Endometrial microvascular endothelial cells (primary cell): ENCODE measurements at regions not wholly inside any gene's neighbourhood (a gene's known extent, or its start where the extent isn't known, plus 50 kb on each side); places are given as distances from the start of the nearest gene placed in this dataset.
"Not testable (repeated sequence)": the region's sequence is repeated elsewhere in the genome, so short reads cannot be mapped to it uniquely, and the experiment has no call there.

Experiments
- in situ Hi-C: cut with HindIII; loops from 2 replicates; pipeline ENCODE4 v1.10.0; 2017; ENCODE audit warnings: low sequenced_read_pairs, low pct_unique_long_range_greater_than_20kb; ENCODE audit errors: inconsistent ontology term

DNA sequence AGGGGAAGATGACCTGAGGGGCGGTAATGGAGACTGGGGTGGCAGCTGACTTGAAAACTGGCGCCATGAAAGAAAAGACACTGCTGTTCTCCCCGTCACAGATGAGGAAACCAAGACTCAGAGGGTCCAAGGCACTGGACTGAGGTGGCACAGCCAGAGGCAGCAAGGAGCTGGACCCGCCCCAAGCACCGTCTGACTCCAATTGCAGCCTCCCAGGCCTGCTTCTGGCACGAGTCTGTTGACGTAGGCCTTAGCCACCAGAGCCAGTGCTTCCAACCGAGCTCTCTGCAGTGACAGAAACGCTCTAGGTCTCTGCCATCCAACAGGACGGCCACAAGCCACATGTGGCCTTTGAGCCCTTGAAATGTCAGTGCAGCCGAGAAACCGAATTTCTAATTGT, 193.2 kb downstream of the OLFM1 start:
- in situ Hi-C loops, result no loop called here

DNA sequence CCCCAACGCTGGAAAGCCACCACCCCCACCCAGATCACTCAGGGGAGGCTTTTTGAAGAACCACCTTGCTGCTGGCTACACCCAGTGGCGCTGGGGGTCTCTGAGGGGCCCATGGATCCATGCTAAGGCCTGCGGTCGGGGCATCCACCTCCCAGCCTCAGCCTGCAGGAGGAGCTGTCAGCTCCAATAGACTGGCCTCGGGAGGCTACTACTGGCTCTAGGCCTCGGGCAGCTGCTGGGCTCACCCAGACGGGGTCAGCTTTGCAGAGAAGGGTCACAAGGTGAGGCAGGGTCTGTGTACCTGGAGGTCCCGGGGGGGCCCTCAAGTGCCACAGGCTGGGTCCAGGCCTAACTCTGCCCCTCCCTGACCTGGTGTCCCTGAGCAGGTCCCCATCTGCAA, 193.7 kb downstream of the OLFM1 start:
- in situ Hi-C loops, result no loop called here

DNA sequence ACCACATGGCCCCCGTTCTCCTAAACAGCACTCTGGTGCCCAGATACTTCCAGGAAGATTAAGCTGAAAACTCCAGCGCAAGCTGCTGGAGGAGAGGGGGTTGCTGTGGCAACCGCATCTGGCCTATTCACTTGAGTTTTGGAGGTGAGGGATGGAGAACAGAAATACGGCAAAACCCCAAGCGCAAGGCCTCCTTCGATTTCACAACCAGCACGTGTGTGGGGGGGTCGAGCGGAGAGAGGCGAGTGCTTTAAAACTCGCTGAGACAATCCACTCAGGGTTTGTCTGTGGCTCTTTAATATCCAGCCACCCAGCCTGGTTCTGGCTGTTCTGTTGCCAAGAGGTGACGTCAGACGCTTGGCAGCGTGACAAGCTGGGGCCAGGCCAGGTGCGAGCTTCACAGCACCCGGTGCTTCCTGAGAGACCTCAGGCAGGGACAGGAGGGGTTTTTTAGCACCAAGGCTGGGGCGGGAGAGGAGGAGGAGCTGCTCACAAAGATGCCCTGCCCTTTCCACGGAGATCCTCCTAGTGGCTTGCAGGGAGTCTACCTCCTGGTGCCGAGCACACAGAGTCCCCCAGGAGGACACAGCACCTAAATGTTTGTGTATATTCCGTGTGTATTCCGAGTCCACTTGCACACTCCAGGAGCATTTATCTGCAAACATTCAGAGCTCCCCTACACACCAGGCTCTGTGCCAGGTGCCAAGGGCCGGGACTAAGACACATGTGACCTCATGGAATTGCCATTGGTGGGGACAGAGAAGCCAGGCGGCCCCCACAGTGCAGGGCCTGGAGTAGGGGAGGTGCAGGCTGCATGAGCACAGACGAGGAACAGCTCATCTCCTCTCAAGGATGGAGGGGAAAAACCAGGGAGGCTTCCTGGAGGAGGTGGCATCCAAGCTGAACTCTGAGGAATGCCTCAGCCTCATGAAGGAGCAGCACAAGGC, 194.6 kb downstream of the OLFM1 start:
- in situ Hi-C loops, result no loop called here

DNA sequence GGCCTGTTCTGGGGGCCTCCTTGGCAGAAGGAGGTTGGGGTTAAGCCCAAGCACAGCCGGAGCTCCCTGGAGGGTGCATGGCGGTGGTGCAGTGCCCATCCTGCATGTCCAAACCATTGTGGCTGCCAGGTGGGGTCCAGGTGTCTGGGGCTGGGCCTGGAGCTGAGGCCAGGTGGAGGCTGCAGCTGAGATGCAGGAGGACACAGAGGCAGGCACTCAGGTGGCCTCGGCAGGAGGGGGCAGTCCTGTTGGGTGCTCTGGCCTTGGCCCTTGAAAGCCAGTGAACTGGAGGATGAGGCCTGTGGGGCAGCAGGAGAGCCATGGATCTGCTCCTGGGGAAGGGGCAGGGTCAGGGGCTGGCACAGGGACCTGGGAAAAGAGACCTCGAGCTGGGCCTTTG, 195.3 kb downstream of the OLFM1 start:
- in situ Hi-C loops, result no loop called here

DNA sequence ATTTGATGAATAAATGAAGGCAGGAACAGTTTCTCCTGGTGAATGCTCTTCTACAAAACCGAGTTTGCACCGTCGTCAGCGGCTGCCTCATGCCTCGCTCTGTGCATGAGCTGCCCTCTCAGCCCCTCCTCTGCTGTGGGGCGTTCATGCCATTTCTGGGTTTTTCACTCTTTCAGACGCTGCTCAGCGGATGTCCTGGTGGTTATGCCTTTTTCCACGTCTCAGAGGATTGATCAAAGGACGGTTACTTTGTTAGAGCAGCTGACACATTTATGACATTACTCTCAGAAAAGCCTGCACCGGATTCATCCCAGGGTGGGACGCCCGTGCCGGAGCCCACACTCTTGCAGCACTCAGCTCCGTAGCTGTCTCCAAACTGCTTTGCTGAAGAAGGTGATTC, 195.9 kb upstream of the PPP1R26 start:
- in situ Hi-C loops, result no loop called here

DNA sequence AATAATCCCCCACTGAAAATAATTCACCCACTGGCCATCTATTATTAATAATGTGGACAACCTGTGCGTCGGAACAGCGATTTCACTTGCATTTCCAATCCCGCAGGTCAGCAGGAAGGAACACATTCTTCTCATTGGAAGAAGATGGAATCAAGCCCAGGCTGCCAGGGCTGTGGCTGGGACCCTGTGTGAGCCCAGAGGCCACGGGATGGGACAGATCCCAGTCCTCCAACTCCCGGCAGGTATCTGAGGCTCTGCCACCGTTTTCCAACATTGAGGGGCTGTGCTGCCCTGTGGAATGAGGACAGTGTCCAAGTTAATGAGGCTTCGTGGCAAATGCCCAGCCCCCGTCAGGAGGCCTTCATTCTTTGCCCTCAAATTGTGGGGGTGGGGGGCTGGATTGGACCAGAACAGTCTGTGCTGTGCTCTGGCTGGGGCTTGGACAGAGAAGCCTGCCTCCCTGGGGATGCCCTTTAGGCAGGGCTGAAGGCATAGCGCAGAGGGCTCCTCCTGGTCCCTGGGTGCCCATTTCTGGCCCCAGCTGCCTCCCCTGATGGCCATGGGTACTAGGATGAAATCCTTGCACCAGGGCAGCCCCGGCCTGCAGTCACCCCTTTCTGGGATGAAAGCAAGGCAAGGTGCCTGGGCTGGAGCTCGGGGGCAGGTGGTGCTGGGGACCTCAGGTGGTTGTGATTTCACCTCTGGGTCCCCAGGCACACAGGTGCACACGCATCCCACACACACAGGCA, 195.0 kb upstream of the PPP1R26 start:
- in situ Hi-C loops, result no loop called here

DNA sequence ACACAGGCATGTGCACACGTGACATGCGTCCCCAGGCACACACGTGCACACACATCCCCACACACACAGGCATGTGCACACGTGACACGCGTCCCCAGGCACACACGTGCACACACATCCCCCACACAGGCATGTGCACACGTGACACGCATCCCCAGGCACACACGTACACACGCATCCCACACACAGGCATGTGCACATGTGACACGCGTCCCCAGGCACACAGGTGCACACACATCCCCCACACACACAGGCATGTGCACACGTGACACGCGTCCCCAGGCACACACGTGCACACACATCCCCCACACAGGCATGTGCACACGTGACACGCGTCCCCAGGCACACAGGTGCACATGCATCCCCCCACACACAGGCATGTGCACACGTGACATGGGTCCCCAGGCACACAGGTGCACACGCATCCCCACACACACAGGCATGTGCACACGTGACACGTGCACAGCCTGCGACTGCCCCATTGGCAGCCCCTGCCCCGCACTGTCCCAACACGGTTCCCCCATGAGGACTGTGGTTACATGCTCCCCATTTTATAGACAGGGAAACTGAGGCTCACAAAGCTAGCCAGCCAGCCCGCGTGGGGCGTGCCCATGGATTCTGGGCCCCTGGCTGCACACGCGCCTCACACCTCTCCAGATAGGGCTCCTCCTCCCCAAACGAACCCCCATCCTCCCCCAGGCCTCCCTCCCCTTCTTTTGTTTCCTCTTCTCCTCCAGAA, 193.2 kb upstream of the PPP1R26 start:
- in situ Hi-C loops, result not testable (repeated sequence)

DNA sequence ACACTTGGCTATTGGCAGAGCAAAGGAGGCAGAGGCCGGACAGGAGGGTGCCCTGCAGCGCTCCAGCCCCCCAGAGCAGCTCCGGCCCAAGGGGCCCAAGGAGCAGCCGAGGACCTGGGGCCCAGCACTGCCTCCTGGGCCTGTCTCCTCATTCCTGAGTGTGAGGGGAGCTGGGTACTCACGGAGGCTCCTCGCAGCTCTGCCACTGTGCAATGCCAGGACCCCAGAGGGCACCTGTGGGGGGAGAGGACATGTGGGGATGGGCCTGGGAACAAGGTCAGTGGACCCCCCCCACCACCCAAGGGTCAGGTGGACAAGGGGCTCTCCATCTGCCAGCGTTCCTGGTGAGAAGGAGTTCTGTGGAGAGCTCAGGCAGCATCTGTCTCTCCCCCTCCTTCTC, 192.6 kb upstream of the PPP1R26 start:
- in situ Hi-C loops, result no loop called here

DNA sequence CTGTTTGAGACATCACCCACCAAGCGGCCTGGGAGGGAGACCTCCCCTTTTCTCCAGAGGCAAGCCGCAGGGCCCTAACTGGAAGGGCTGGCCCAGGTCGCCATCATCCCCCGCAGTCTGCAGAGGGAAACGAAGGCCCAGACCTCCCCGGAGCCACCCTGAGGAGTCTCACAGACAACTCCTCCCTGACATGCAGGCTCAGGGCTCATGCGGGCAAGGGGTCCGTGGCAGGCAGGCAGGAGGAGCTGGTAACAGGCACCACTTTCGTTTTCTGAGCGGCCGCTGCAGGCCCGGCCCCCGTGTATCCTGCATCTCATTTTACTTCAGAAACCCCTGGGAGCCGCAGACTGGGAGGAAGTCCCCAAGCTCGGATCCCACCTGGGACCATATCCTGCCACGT, 192.0 kb upstream of the PPP1R26 start:
- in situ Hi-C loops, result no loop called here

DNA sequence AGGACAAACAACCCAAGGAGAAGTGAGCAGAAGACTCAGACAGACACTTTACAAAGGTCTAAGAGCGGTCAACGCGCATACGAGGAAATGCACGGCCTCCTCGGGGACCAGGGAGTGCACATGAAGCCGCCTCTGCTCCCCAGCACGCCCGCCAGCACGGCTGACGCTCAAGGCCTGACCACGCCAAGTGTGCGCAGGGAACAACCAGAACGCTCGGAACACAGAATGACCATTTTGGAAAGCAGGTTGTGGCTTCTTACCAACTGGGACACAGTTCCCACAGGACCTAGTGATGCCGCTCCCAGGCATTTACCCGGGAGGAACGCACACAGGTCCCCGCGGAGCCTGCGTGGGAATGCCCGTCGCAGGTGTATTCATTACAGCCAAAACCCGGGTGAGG, 191.5 kb upstream of the PPP1R26 start:
- in situ Hi-C loops, result no loop called here

DNA sequence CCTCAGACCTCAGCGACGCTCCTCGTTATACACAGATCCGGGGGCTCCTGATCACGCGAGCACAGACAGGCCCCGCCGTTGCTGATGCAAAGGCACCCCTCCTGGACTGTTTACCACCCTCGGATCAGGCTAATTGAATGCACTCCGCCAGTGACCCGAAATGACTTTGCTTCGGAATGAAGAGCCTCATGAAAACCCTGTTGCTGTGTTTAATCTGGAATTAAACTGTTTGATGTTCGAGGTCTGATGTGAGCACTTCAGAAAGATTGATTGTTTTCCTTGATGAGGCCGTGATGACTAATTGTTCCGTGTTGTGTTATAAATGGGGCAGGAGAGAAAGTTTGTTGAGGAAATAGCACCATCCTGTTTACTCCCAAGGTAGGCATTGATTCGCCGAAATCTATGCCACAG, 190.5 kb upstream of the PPP1R26 start:
- in situ Hi-C loops, result no loop called here

DNA sequence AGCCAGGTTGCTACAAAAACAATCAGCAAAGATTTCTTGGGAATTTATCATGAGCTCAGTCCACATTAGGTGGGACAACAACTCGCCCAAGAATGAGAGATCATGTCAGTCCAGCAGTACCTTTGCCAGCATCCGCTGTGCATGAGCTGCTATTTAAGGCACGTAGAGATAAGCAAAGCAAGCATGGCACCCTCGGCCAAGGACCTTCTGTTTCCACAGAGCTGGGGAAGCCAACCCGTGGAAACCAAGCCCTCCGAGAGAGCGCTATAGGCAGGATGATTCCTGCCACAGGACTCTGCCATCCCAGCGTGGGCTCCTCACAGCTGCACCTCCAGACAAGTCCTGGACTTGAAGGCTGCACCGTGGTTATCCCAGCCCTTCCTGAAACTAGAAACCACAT, 189.5 kb upstream of the PPP1R26 start:
- in situ Hi-C loops, result no loop called here

DNA sequence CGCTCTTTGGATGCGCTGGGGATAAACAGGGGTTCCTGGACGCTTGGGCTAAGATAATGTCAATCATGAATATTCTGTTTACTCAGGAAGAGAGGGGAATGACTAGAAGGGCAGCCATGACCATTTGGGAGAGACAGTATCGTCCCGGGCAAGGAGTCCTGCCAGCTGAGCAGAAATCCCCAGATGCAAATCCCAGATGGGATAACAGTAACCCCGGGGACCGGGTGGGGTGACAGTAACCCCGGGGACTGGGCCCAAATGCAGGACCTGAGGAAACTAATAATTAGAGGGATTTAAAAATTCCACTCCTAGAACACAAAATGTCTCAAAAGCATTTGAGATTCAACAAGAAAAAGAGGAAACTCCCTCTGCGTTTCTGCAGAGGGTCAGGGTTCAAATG, 189.0 kb upstream of the PPP1R26 start:
- in situ Hi-C loops, result no loop called here

DNA sequence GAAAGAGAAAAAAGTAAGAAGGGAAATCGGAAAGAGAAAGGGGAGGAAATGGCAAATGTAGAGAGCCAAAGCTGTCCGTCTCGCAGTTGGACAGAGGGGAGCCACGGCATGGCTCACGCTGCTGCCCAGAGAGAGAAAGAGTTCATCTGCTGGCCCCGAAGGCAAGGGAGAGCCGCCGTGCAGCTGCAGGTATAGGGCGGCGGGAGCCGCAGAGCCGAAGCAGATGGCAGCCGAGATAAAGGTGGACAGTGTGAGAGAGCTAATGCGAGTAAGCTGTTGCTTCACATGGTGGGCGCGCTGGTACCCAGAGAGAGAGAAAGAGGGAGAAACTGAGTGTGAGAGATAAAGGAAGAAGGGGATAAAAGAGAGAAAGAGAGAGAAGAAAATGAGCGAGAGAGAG, 188.4 kb upstream of the PPP1R26 start:
- in situ Hi-C loops, result no loop called here

DNA sequence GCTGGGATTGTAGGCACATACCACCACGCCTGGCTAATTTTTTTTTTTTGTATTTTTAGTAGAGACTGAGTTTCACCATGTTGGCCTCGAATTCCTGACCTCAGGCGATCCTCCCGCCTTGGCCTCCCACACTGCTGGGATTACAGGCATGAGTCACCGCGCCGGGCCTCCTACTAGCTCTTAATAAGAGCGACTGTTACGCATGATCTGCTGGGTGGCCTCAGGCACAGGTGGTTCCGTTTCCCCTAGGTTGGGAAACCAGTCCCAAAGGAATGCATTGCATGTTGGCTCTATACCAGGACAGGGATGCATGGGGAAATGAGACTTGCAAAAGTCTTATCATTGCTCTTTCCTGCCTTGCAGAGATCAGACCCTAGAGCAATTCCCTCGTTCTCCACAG, 184.7 kb upstream of the PPP1R26 start:
- in situ Hi-C loops, result no loop called here

DNA sequence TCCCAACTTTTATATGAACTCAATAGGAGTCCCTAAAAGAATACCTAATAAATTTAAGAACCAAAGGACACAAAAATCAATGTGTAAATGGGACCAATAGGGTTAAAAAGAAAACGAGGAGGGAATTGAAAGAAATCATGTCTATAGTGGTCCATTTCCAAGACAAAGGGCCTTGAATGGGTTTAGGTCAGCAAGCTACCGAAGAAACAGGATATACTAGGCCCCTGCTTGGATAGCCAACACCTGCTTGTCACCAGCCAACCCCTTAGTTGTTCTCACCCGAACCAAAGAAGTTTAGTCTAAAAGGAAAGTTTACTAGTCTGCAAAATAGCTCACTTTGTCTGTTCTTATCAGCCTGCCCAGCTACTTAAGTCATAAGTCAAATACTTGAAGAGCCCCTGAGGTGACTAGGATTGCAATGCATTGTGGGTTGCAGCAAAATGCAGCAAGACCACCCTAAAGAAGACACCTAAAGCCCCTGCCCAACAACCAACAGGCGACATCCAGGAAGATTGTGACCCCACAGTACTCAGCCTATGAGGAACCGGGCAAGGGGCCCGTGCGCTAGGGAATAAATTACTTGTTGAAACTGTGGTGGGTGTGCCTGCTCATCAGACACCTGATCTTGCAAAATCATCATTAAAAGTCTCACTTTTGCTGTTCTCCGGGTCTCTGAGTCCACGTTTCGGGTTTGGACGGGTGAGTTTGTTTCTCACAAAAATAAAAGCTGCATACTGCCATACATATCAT, 183.9 kb upstream of the PPP1R26 start:
- in situ Hi-C loops, result no loop called here

DNA sequence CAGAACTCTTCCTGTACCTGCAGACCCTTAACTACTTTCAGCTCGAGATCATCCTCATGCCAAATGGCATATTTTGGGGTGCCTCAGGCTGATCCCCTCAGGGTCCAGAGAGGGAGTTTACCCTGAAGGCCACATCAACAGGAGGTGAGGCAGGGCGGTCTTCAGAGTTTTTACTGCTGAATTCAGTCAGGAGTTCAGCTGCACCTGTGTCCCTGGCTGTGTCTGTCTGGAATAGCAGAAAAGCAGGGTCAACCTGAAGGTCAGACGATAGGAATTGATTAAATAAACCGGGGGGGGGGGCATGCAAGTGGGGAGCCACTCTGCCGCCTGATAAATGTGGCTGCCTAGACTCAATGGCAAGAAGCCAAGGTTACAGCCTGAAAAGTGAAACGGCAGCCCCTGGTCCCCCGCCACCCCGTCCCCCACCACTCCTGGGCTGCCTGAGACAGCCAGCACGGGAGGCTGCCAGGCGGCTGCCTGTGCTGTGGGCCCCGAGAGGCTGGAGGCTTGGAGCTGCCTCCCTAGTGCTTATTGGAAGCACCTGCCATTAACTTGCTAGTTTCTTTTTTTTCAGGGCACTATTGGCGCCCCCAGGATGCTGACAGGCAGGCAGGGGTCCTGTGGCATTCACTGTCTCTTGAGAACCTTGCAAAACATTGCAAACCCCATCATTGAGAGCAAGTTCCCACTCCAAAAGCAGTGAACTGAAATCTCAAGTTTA, 182.7 kb upstream of the PPP1R26 start:
- in situ Hi-C loops, result no loop called here

DNA sequence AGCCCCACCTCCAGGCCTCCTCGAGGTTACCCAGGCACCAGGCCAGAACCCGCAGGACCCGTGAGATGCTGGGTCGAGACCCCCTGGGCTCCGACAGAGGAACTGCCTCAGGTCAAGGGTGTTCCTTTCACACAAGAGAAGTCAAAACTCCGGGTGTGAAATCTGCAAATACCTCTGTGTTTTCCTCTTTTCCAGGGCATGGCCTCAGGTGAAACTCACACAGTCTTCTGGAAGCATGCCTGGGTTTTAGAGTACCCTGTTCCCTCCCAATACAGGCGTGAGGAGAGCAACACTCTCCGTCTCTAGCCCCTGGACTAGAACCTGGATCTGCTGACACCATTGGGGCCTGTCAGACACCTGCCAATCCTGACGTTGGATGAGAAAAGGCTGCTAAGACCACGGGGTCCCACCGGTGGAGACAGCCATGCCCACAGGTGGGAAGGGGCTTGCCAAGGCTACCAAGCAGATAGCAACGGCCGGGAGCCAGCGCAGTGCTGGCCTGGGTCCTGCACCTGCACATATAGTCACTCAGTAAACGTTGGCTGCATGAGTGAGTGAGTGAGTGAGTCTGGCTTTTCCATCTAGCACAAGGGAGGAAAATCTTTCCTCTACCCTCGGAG, 182.0 kb upstream of the PPP1R26 start:
- in situ Hi-C loops, result no loop called here
